ENCODE measurements at regions not wholly inside any gene's neighbourhood (a gene's known extent, or its start where the extent isn't known, plus 50 kb on each side); places are given as distances from the start of the nearest gene placed in this dataset.

DNA sequence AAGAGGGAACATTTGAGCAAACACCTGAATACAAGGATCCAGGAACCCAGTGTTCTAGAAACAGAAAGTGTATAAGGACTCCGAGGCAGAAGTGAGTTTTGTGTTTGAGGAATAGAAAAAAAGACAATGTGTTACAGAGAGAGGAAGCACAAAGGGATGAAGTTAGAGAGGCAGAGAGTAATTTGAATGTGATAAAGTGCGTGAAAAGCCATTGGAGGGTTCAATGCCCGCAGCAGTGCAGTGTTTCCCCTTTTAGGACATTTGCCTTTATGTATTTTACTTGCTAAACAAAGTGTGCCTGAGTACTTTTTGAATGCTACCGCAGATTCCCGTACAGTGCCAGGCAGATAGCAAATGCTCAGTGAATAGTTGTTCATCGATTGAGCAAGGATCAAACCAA is 508.5 kb downstream of the RAB38 start:
- no peak overlapping the region for H3K4me3 ChIP-seq
- TF ChIP-seq, protein P1, sequence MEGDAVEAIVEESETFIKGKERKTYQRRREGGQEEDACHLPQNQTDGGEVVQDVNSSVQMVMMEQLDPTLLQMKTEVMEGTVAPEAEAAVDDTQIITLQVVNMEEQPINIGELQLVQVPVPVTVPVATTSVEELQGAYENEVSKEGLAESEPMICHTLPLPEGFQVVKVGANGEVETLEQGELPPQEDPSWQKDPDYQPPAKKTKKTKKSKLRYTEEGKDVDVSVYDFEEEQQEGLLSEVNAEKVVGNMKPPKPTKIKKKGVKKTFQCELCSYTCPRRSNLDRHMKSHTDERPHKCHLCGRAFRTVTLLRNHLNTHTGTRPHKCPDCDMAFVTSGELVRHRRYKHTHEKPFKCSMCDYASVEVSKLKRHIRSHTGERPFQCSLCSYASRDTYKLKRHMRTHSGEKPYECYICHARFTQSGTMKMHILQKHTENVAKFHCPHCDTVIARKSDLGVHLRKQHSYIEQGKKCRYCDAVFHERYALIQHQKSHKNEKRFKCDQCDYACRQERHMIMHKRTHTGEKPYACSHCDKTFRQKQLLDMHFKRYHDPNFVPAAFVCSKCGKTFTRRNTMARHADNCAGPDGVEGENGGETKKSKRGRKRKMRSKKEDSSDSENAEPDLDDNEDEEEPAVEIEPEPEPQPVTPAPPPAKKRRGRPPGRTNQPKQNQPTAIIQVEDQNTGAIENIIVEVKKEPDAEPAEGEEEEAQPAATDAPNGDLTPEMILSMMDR (IDR thresholded peaks at IDR 0.05): no peak
- TF ChIP-seq EP300 (IDR thresholded peaks at IDR 0.05) (no peak), POLR2A (IDR thresholded peaks at IDR 0.05) (no peak)
- H3K9me3 ChIP-seq: no peaks in the 10 kb centered on the region
- H3K27ac ChIP-seq: no peak overlapping the region
- no peaks in the 10 kb centered on the region for H3K27me3 ChIP-seq
- no peaks in the 10 kb centered on the region for H3K4me1 ChIP-seq
- no peak for DNase-seq (ENCODE audit: low spot score in 2 of 2)
- H3K36me3 ChIP-seq: no peaks in the 10 kb centered on the region
- WGBS, 2 donors: 83 to 88% methylated on average over 6 of the region's 6 CpGs

DNA sequence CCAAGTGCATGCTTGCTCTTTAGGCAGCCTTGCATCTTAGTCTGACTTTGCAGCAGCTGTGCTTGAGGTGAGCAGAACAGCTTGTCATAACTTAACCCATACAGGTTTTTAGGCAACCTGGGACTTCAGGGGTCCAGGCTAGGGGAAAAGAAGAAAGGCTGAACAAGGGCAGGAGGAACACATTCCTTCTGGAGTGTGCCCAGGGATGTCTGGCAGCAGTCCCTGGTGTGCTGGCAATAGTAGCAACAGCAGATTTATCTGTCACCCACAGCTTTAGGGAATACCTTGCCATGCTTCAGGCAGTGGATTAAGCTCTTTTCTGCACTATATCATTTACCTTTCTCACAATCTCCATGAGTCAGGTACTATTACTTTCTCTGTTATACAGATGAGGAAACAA is 513.0 kb downstream of the RAB38 start:
- Histone ChIP-seq H3K27ac (no peak overlapping the region), H3K36me3 (no peaks in the 10 kb centered on the region), H3K27me3 (no peaks in the 10 kb centered on the region), H3K9me3 (no peaks in the 10 kb centered on the region), H3K4me1 (no peaks in the 10 kb centered on the region), H3K4me3 (no peak overlapping the region)
- TF ChIP-seq, protein P1 (IDR thresholded peaks at IDR 0.05): no peak
- DNase-seq (ENCODE audit: low spot score in 2 of 2): no peak

DNA sequence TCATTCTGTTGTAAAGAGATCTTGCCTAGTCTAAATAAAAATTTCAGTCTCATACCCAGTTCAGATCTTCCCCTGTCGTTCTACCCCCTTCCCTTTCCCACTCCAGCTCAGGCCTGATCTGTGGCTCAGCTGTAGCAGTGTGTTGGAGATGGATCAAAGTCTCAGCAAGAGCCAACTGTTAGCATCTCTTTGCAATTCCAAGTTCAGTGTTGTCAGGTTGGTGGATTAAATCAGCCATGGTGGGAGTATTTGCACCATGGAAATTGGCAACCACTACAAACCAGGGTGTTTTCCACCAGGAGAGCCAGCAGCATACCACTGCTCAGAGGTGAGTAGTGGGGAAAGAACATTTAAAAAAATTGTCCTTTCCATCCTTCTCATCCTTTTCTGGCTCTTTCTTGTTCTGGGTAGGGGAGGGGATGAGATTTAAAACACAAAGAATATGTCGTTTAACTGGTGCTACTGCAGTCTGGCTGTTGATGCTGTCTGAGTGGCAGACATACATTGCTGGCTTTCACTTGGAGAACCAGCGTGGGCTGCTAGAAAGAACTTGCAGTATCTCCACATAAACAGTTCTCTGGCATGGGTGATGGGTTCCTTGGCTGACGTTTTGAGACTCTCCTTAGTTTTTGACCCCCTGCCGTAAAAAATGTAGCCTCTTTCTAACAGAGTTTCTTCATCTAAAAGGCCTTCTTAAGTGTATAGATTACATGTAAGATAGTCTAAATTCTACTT is 514.1 kb downstream of the RAB38 start:
- no peak overlapping the region for H3K27ac ChIP-seq
- DNase-seq (ENCODE audit: low spot score in 2 of 2): no peak
- TF ChIP-seq, protein P1 (IDR thresholded peaks at IDR 0.05): no peak
- TF ChIP-seq POLR2A (IDR thresholded peaks at IDR 0.05) (no peak), EP300 (IDR thresholded peaks at IDR 0.05) (no peak)
- H3K36me3 ChIP-seq: no peaks in the 10 kb centered on the region
- no peaks in the 10 kb centered on the region for H3K27me3 ChIP-seq
- 67 to 75% methylated on average over 5 of the region's 5 CpGs for WGBS, 2 donors
- no peaks in the 10 kb centered on the region for H3K9me3 ChIP-seq
- H3K4me1 ChIP-seq: no peaks in the 10 kb centered on the region
- H3K4me3 ChIP-seq: no peak overlapping the region

DNA sequence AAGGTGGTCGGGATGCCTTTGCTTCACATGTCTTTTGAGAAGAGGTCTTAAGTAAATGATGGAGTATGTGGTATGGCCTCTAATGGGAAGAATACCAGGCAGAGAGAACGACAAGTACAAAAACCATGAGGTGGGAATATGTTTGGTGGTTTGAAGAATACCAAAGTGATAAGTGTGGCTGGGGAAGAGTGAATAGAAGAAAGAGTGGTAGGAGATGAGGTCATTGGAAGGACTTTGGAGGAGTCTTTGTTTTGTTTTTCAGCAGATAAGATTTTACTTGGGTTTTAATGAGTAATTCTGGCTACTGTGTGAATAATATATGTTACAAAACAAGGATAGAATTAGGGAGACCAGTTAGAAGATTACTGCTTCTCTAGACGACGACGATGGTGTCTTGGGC is 515.4 kb downstream of the RAB38 start:
- Histone ChIP-seq H3K27me3 (no peaks in the 10 kb centered on the region), H3K4me1 (no peaks in the 10 kb centered on the region), H3K9me3 (no peaks in the 10 kb centered on the region), H3K4me3 (no peak overlapping the region), H3K27ac (no peak overlapping the region), H3K36me3 (no peaks in the 10 kb centered on the region)
- no peak for DNase-seq (ENCODE audit: low spot score in 2 of 2)
- TF ChIP-seq EP300 (IDR thresholded peaks at IDR 0.05) (no peak), POLR2A (IDR thresholded peaks at IDR 0.05) (no peak)
- TF ChIP-seq, protein P1 (IDR thresholded peaks at IDR 0.05): no peak
- WGBS, 2 donors: 88 to 90% methylated on average over 5 of the region's 5 CpGs

DNA sequence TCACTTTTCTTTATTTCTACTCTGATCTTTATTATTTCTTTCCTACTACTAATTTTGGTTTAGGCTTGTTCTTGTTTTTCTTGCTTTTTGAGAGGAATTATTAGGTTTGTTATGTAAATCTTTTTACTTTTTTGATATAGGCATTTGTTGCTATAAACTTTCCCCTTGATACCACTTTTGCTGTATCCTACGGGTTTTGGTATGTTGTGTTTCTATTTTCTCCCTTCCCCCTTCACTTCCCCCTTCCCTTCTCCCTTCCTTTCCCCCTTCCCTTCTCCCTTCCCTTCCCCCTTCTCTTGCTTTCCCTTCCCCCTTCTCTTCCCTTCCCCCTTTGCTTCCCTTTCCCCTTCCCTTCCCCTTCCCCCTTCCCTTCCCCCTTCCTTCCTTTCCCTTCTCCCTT is 529.6 kb downstream of the RAB38 start:
- no peaks in the 10 kb centered on the region for H3K4me1 ChIP-seq
- no peak overlapping the region for H3K27ac ChIP-seq
- H3K4me3 ChIP-seq: no peak overlapping the region
- DNase-seq (ENCODE audit: low spot score in 2 of 2): no peak
- H3K9me3 ChIP-seq: peaks cover 0 to 11% (median 0%) of the 10 kb centered on the region in 4 donors
- no peaks in the 10 kb centered on the region for H3K36me3 ChIP-seq
- H3K27me3 ChIP-seq: no peaks in the 10 kb centered on the region
- 77 to 89% methylated on average over 1 of the region's 1 CpG for WGBS, 2 donors
- no peak for TF ChIP-seq POLR2A (IDR thresholded peaks at IDR 0.05)
- TF ChIP-seq, protein P1 (IDR thresholded peaks at IDR 0.05): no peak
- TF ChIP-seq EP300 (IDR thresholded peaks at IDR 0.05): no peak

Measured in tibial nerve (tissue), 4 donors.